Endothelial cell of umbilical vein (primary cell): ENCODE measurements at regions not wholly inside any gene's neighbourhood (a gene's known extent, or its start where the extent isn't known, plus 50 kb on each side); places are given as distances from the start of the nearest gene placed in this dataset.

Experiments
- BruUV-seq: library from RNA; stranded (reverse); fragments of 400-500 nt; replicated peaks from 2 replicates; lab custom pipeline; 2021; lab: Mats Ljungman, UMichigan
- CTCF ChIA-PET: fragments of 300-600, 350-600 bp; sonication (Branson Sonifier 250); formaldehyde crosslinking; loops from one replicate; lab custom pipeline; 2021; ENCODE audit warnings: antibody characterized with exemption, inconsistent platforms; lab: Charles Lee
- POLR2A ChIA-PET: fragments of 300-600, 350-600 bp; sonication (Branson Sonifier 250); formaldehyde crosslinking; loops from one replicate; lab custom pipeline; 2021; ENCODE audit warnings: antibody characterized with exemption, inconsistent platforms; lab: Charles Lee
- DNase-seq: peaks from one replicate; pipeline ENCODE4 v3.0.0-alpha.2; 2011; ENCODE audit warnings: low read depth, low spot score
- FAIRE-seq: peaks from 2 replicates; lab custom pipeline; 2011; peaks lifted over from hg19 to GRCh38; lab: Jason Lieb, UNC
- H2AFZ ChIP-seq: 2 replicates; pipeline ENCODE4 v1.6.0; 2012; ENCODE audit warnings: low read depth, low read length, control low read depth, inconsistent platforms
- H3K27ac ChIP-seq: 2 replicates; pipeline ENCODE4 v1.5.1; 2011; ENCODE audit warnings: low read depth, mild to moderate bottlenecking, control low read depth, low read length, moderate library complexity; ENCODE audit not compliant: insufficient read depth
- H3K27me3 ChIP-seq, 2 experiments: 2 replicates each; pipeline versions ENCODE4 v1.6.0 to v1.6.1; 2011; ENCODE audit warnings: low read length in 2 of 2, mixed read lengths in 1 of 2; ENCODE audit not compliant: control insufficient read depth in 2 of 2, insufficient read depth in 2 of 2
- H3K36me3 ChIP-seq, 2 experiments: 2 replicates in 1 of 2; 3 replicates in 1 of 2; pipeline ENCODE4 v1.5.1; 2011; ENCODE audit warnings: low read length in 2 of 2, mild to moderate bottlenecking in 1 of 2, moderate library complexity in 1 of 2; ENCODE audit not compliant: control insufficient read depth in 2 of 2, insufficient read depth in 2 of 2; ENCODE audit errors: extremely low read depth in 1 of 2
- H3K4me1 ChIP-seq: 3 replicates; pipeline ENCODE4 v1.5.1; 2011; ENCODE audit warnings: mild to moderate bottlenecking, low read length; ENCODE audit not compliant: control insufficient read depth, insufficient read depth; ENCODE audit errors: extremely low read depth
- H3K4me2 ChIP-seq: 2 replicates; pipeline ENCODE4 v1.6.1; 2011; ENCODE audit warnings: low read length, control low read depth, mixed read lengths; ENCODE audit not compliant: insufficient read depth
- H3K4me3 ChIP-seq, 3 experiments: fragments of 200-600 bp in 1 of 3; sonication (generic), shearing (Covaris generic) in 1 of 3; replicated peaks in 1 of 3; 2 replicates each; pipeline ENCODE4 v1.5.1; 2011 to 2016; ENCODE audit warnings: control low read depth in 3 of 3, low read length in 3 of 3, mild to moderate bottlenecking in 2 of 3, inconsistent platforms in 1 of 3, low read depth in 1 of 3, moderate library complexity in 1 of 3; ENCODE audit not compliant: insufficient read depth in 1 of 3
- H3K79me2 ChIP-seq: 2 replicates; pipeline ENCODE4 v1.6.0; 2012; ENCODE audit warnings: low read length, inconsistent platforms; ENCODE audit not compliant: control insufficient read depth, insufficient read depth
- H3K9ac ChIP-seq: replicated peaks from 2 replicates; pipeline ENCODE3; 2011; ENCODE audit warnings: low read length, control low read depth; ENCODE audit not compliant: insufficient read depth; ENCODE audit errors: extremely low read depth
- H3K9me1 ChIP-seq: replicated peaks from 3 replicates; pipeline ENCODE4 v1.6.0; 2011; ENCODE audit warnings: mild to moderate bottlenecking, low read length; ENCODE audit not compliant: control insufficient read depth, insufficient read depth; ENCODE audit errors: extremely low read depth
- H3K9me3 ChIP-seq: replicated peaks from 2 replicates; pipeline ENCODE4 v1.5.1; 2012; ENCODE audit warnings: low read length, inconsistent platforms; ENCODE audit not compliant: control insufficient read depth, insufficient read depth
- H4K20me1 ChIP-seq: replicated peaks from 2 replicates; pipeline ENCODE3; 2011; ENCODE audit warnings: mild to moderate bottlenecking, low read length; ENCODE audit not compliant: control insufficient read depth, insufficient read depth; ENCODE audit errors: extremely low read depth
- CTCF ChIP-seq, 2 donors: IDR thresholded peaks; 1 replicate in 1 of 2; 2 replicates in 1 of 2; pipeline ENCODE4 v1.5.1; 2011; ENCODE audit warnings: low read length in 2 of 2, mild to moderate bottlenecking in 2 of 2, moderate library complexity in 2 of 2, control low read depth in 1 of 2, inconsistent platforms in 1 of 2, low read depth in 1 of 2; ENCODE audit not compliant: insufficient read depth in 1 of 2; ENCODE audit errors: extremely low read depth in 1 of 2
- EZH2 ChIP-seq: IDR thresholded peaks from 2 replicates; pipeline ENCODE4 v1.6.1; 2012; ENCODE audit warnings: borderline replicate concordance, low read depth, mild to moderate bottlenecking, moderate library complexity, low read length, inconsistent platforms; ENCODE audit not compliant: severe bottlenecking
- GATA2 ChIP-seq: IDR thresholded peaks from 2 replicates; pipeline ENCODE4 v1.7.0; 2011; ENCODE audit warnings: low read depth, mild to moderate bottlenecking, moderate library complexity, mixed read lengths, low read length; ENCODE audit not compliant: insufficient read length, insufficient read depth
- JUN ChIP-seq: IDR thresholded peaks from 2 replicates; pipeline ENCODE4 v1.6.1; 2011; ENCODE audit warnings: borderline replicate concordance, low read depth; ENCODE audit not compliant: insufficient read length, insufficient read depth
- MAX ChIP-seq: IDR thresholded peaks from 2 replicates; pipeline ENCODE4 v1.6.1; 2011; ENCODE audit not compliant: insufficient read depth, insufficient read length
- MYC ChIP-seq: IDR thresholded peaks from one replicate; pipeline ENCODE4 v1.6.1; 2011; ENCODE audit warnings: mild to moderate bottlenecking, low read depth, low read length
- POLR2A ChIP-seq: IDR thresholded peaks from 2 replicates; pipeline ENCODE4 v1.6.1; 2012; ENCODE audit warnings: low read depth, mild to moderate bottlenecking, control low read depth, low read length
- POLR2AphosphoS5 ChIP-seq: IDR thresholded peaks from 2 replicates; pipeline ENCODE4 v1.6.1; 2012; ENCODE audit warnings: low read depth, mild to moderate bottlenecking, control low read depth, low read length, moderate library complexity; ENCODE audit not compliant: insufficient read depth
- dilution Hi-C: fragments of 300-500 bp; cut with MboI; formaldehyde crosslinking; loops from one replicate; pipeline ENCODE4 v1.15.0; 2019; ENCODE audit warnings: low sequenced_read_pairs; ENCODE audit not compliant: extremely low pct_ligation_motif_present
- intact Hi-C: fragments of 100-400 bp; cut with micrococcal nuclease; formaldehyde crosslinking; loops from one replicate; pipeline ENCODE4 v1.10.0; 2022

DNA sequence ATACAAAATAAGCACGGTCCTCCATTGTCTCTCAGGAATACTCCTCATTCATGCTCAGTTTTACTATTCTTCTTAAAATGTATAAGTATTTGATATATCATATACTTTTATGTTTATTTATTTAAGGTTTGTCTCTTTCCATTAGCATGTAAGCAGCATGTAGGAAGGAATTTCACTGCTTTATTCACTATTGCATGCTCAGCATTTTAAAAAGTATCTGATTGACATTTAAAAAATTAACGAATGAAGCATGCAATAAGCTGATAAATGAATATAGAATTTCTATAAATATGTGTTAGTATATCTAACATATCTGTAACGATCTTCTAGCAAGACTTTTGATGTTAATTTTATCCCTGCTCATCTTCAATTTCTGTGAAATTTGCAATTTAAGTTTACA, 402.7 kb upstream of the BRINP3 start:
- FAIRE-seq: no peak
- TF ChIP-seq CTCF (IDR thresholded peaks at IDR 0.05; ENCODE audit: extremely low read depth in 1 of 2, insufficient read depth in 1 of 2, low read depth in 1 of 2, low read length in 2 of 2): no peak
- no peak for TF ChIP-seq MYC
- no peak for TF ChIP-seq JUN
- TF ChIP-seq POLR2AphosphoS5: no peak
- TF ChIP-seq POLR2A: no peak
- no peak for TF ChIP-seq GATA2
- TF ChIP-seq EZH2: no peak
- TF ChIP-seq MAX: no peak
- no peak overlapping the region for H3K4me3 ChIP-seq
- dilution Hi-C loops: no loop called here
- H3K36me3 ChIP-seq: no peaks in the 10 kb centered on the region
- H3K4me2 ChIP-seq: no peak overlapping the region
- ChIA-PET POLR2A (no interaction called here), CTCF (interaction anchor here (0.8 kb wide), 1 partner anchor 11 kb away, joined by 4 read pairs; no protein-coding TSS in a partner anchor)
- H4K20me1 ChIP-seq: no peaks in the 10 kb centered on the region
- BruUV-seq: no TSS peak
- no peak overlapping the region for H3K9ac ChIP-seq
- no peaks in the 10 kb centered on the region for H3K27me3 ChIP-seq
- intact Hi-C loops: no loop called here
- H3K9me3 ChIP-seq: no peaks in the 10 kb centered on the region
- no peaks in the 10 kb centered on the region for H3K4me1 ChIP-seq
- H3K27ac ChIP-seq: no peak overlapping the region
- H3K79me2 ChIP-seq: no peaks in the 10 kb centered on the region
- no peak overlapping the region for H2AFZ ChIP-seq
- no peak for DNase-seq
- H3K9me1 ChIP-seq: no peaks in the 10 kb centered on the region
